B cell (primary cell): ENCODE measurements at regions not wholly inside any gene's neighbourhood (a gene's known extent, or its start where the extent isn't known, plus 50 kb on each side); places are given as distances from the start of the nearest gene placed in this dataset.

ENCODE experiments used
- ATAC-seq: fragments of 200-7000 bp; cut with Tn5 transposase; one replicate; pipeline ENCODE4 v1.10.0; 2021; ENCODE audit warnings: low read depth, mild to moderate bottlenecking, moderate number of reproducible peaks, moderate library complexity
- CTCF ChIA-PET: fragments of 350-600 bp; sonication (Branson Sonifier 250); formaldehyde crosslinking; loops from one replicate; lab custom pipeline; 2021; ENCODE audit warnings: antibody characterized with exemption, inconsistent platforms; lab: Charles Lee
- POLR2A ChIA-PET: fragments of 350-600 bp; sonication (Branson Sonifier 250); formaldehyde crosslinking; loops from one replicate; lab custom pipeline; 2021; ENCODE audit warnings: antibody characterized with exemption; lab: Charles Lee
- DNase-seq: peaks from one replicate; pipeline ENCODE4 v3.0.0; 2013
- H2AFZ ChIP-seq: 2 replicates; pipeline ENCODE4 v1.6.1; 2012; ENCODE audit warnings: mild to moderate bottlenecking, low read depth, low read length; ENCODE audit not compliant: insufficient read depth, poor library complexity, severe bottlenecking
- H3K27ac ChIP-seq, 2 donors: 1 replicate in 1 of 2; 2 replicates in 1 of 2; pipeline ENCODE4 v1.5.1; 2012 to 2013; ENCODE audit warnings: low read length in 2 of 2, mild to moderate bottlenecking in 2 of 2, moderate library complexity in 1 of 2
- H3K27me3 ChIP-seq, 4 experiments: fragments of 200-600 bp in 1 of 4; sonication (generic) in 1 of 4; replicated peaks in 1 of 4; 1 replicate in 2 of 4; 2 replicates in 2 of 4; pipeline versions ENCODE4 v1.6.1 to v1.7.0; 2013 to 2016; ENCODE audit warnings: low read length in 3 of 4, mild to moderate bottlenecking in 2 of 4, mixed read lengths in 1 of 4, moderate library complexity in 1 of 4; ENCODE audit not compliant: insufficient read depth in 4 of 4, control insufficient read depth in 3 of 4; ENCODE audit errors: control extremely low read depth in 1 of 4
- H3K36me3 ChIP-seq, 2 experiments: replicated peaks in 1 of 2; 1 replicate in 1 of 2; 2 replicates in 1 of 2; pipeline versions ENCODE4 v1.6.1 to v1.7.1; 2013; ENCODE audit warnings: low read length in 1 of 2; ENCODE audit not compliant: insufficient read depth in 2 of 2, control insufficient read depth in 1 of 2; ENCODE audit errors: control extremely low read depth in 1 of 2, extremely low read depth in 1 of 2
- H3K4me1 ChIP-seq, 2 donors: fragments of 200-600 bp in 1 of 2; sonication (generic) in 1 of 2; 1 replicate in 1 of 2; 2 replicates in 1 of 2; pipeline versions ENCODE4 v1.5.1 to v1.6.1; 2013 to 2017; ENCODE audit warnings: low read length in 2 of 2; ENCODE audit not compliant: control insufficient read depth in 2 of 2, insufficient read depth in 2 of 2
- H3K4me2 ChIP-seq: replicated peaks from 2 replicates; pipeline ENCODE3; 2012; ENCODE audit warnings: mild to moderate bottlenecking, low read depth, low read length; ENCODE audit not compliant: poor library complexity, severe bottlenecking
- H3K4me3 ChIP-seq, 5 experiments: fragments of 200-600 bp in 1 of 5; sonication (generic) in 1 of 5; 1 replicate in 3 of 5; 2 replicates in 2 of 5; pipeline versions ENCODE4 v1.5.1 to v1.7.0; 2011 to 2016; ENCODE audit warnings: low read length in 4 of 5, mild to moderate bottlenecking in 4 of 5, low read depth in 2 of 5, control low read depth in 1 of 5, moderate library complexity in 1 of 5; ENCODE audit not compliant: insufficient read depth in 1 of 5; ENCODE audit errors: control extremely low read depth in 1 of 5, extremely low read depth in 1 of 5
- H3K79me2 ChIP-seq: fragments of 200-600 bp; sonication (generic); one replicate; pipeline ENCODE4 v1.6.0; 2016; ENCODE audit warnings: low read length; ENCODE audit not compliant: control insufficient read depth, insufficient read depth
- H3K9ac ChIP-seq: fragments of 200-600 bp; sonication (generic); 2 replicates; pipeline ENCODE4 v1.6.1; 2017; ENCODE audit warnings: mild to moderate bottlenecking, low read length, moderate library complexity
- H3K9me3 ChIP-seq, 3 donors: one replicate each; pipeline versions ENCODE4 v1.6.1 to v1.7.1; 2013; ENCODE audit warnings: low read length in 2 of 3; ENCODE audit not compliant: control insufficient read depth in 2 of 3, insufficient read depth in 1 of 3; ENCODE audit errors: control extremely low read depth in 1 of 3
- H4K20me1 ChIP-seq: 2 replicates; pipeline ENCODE4 v1.6.0; 2012; ENCODE audit warnings: mild to moderate bottlenecking, low read length; ENCODE audit not compliant: insufficient read depth, control insufficient read depth, poor library complexity, severe bottlenecking
- H3K27ac Mint-ChIP-seq: one replicate; pipeline ENCODE4 v1.8.0; 2021; ENCODE audit warnings: mixed read lengths
- H3K27me3 Mint-ChIP-seq: one replicate; pipeline ENCODE4 v1.8.0; 2021; ENCODE audit warnings: mixed read lengths
- H3K4me1 Mint-ChIP-seq: one replicate; pipeline ENCODE4 v1.8.0; 2021; ENCODE audit warnings: mixed read lengths
- H3K4me3 Mint-ChIP-seq: one replicate; pipeline ENCODE4 v1.8.0; 2021; ENCODE audit warnings: mixed read lengths
- H3K9me3 Mint-ChIP-seq: one replicate; pipeline ENCODE4 v1.8.0; 2022; ENCODE audit warnings: mixed read lengths; ENCODE audit not compliant: insufficient read depth
- EZH2 ChIP-seq: IDR thresholded peaks from 2 replicates; pipeline ENCODE4 v1.6.1; 2012; ENCODE audit warnings: borderline replicate concordance, low read depth, mild to moderate bottlenecking, moderate library complexity, low read length; ENCODE audit not compliant: insufficient read depth, poor library complexity, severe bottlenecking
- WGBS: methylation state at CpG from one replicate; pipeline ENCODE4 v1.1.5; 2013; ENCODE audit warnings: missing lambda C conversion rate; ENCODE audit not compliant: insufficient coverage; 5-methylcytosine and 5-hydroxymethylcytosine counted together
- intact Hi-C: fragments of 100-400 bp; cut with micrococcal nuclease; formaldehyde crosslinking; loops from one replicate; pipeline ENCODE4 v1.10.0; 2022
- TF ChIP-seq, protein P1 (sequence below): fragments of 200-600 bp; IDR thresholded peaks from one replicate; pipeline ENCODE4 v1.8.0; 2022; ENCODE audit warnings: antibody characterized with exemption, mild to moderate bottlenecking

- ChIA-PET POLR2A (no interaction called here), CTCF (no interaction called here)
- intact Hi-C loops = no loop called here
- no peak overlapping the region for H2AFZ ChIP-seq
- no CpG with 5 or more reads among the region's 2 CpGs for WGBS
- DNase-seq (no peak), ATAC-seq (no peak)
- no peak overlapping the region for H3K9ac ChIP-seq
- H4K20me1 ChIP-seq = no peaks in the 10 kb centered on the region
- Mint-ChIP-seq H3K27ac (no peak overlapping the region), H3K4me3 (no peak overlapping the region), H3K27me3 (peaks cover 3% of the 10 kb centered on the region), H3K4me1 (no peaks in the 10 kb centered on the region), H3K9me3 (peaks cover 3% of the 10 kb centered on the region)
- no peak overlapping the region for H3K4me2 ChIP-seq
- no peaks in the 10 kb centered on the region for H3K36me3 ChIP-seq
- TF ChIP-seq, protein P1, sequence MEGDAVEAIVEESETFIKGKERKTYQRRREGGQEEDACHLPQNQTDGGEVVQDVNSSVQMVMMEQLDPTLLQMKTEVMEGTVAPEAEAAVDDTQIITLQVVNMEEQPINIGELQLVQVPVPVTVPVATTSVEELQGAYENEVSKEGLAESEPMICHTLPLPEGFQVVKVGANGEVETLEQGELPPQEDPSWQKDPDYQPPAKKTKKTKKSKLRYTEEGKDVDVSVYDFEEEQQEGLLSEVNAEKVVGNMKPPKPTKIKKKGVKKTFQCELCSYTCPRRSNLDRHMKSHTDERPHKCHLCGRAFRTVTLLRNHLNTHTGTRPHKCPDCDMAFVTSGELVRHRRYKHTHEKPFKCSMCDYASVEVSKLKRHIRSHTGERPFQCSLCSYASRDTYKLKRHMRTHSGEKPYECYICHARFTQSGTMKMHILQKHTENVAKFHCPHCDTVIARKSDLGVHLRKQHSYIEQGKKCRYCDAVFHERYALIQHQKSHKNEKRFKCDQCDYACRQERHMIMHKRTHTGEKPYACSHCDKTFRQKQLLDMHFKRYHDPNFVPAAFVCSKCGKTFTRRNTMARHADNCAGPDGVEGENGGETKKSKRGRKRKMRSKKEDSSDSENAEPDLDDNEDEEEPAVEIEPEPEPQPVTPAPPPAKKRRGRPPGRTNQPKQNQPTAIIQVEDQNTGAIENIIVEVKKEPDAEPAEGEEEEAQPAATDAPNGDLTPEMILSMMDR = no peak
- TF ChIP-seq EZH2 = no peak
- H3K4me3 ChIP-seq = no peak overlapping the region
- H3K79me2 ChIP-seq = no peaks in the 10 kb centered on the region
- no peaks in the 10 kb centered on the region for H3K27me3 ChIP-seq
- no peak overlapping the region for H3K27ac ChIP-seq
- peaks cover 0 to 3% (median 0%) of the 10 kb centered on the region in 3 donors for H3K9me3 ChIP-seq
- H3K4me1 ChIP-seq = no peaks in the 10 kb centered on the region
Observed at GRCh38 chr15:96390986-96391385, 60.5 kb downstream of the NR2F2 start.

DNA sequence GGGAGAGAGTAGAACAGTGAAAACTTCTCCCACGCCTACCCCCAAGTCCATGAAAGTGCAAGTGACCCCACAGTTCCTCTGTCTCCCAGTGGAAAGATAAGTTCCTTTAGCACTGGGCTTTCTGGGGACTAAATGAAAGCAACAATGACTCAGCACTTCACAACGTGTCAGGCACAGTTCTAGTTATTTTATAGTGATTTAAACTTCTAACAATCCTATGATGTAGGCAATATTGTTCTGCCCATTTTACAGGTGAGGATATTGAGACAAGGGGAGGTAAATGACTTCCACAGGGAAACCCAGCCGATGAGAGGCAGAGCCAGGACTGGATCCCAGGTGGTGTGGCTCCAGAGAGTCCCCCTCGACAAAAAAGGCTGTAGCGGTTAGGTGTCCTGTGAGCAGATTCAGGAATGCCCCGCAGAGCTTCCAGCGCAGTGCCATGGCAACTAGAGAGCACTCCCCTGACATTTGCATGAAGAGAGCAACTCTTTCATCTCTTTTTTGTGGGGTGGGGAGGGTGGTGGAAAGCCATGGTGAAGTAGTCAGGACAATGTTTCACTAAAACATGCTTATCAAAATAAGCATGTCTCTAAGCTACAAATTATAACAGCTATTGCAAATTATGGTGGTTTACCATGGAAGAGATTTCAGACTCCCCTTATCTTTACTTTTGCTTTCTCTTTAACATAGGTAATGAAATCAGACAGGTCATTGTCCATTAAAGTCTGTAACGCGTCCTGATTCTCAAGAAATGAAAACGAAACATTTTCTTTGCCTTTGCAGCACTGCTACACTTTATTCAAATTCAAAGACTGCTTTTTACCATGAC is 62.1 kb downstream of the NR2F2 start:
- TF ChIP-seq, protein P1 = no peak
- TF ChIP-seq EZH2 = no peak
- intact Hi-C loops = no loop called here
- no peak for DNase-seq
- peaks cover 3% of the 10 kb centered on the region for H3K9me3 Mint-ChIP-seq
- 56% methylated on average over 3 of the region's 10 CpGs for WGBS
- H3K27me3 Mint-ChIP-seq = peaks cover 3% of the 10 kb centered on the region
- ATAC-seq = no peak
- Histone ChIP-seq H3K27ac (no peak overlapping the region), H3K4me2 (no peak overlapping the region), H3K9ac (no peak overlapping the region), H3K4me1 (no peaks in the 10 kb centered on the region), H3K9me3 (peaks cover 0 to 6% (median 0%) of the 10 kb centered on the region in 3 donors), H2AFZ (no peak overlapping the region), H3K27me3 (no peaks in the 10 kb centered on the region), H3K36me3 (no peaks in the 10 kb centered on the region), H3K4me3 (no peak overlapping the region), H3K79me2 (no peaks in the 10 kb centered on the region), H4K20me1 (no peaks in the 10 kb centered on the region)
- ChIA-PET CTCF (no interaction called here), POLR2A (no interaction called here)
- no peaks in the 10 kb centered on the region for H3K4me1 Mint-ChIP-seq
- no peak overlapping the region for H3K4me3 Mint-ChIP-seq
- no peak overlapping the region for H3K27ac Mint-ChIP-seq
